GM19395 (cell line): ENCODE measurements at regions not wholly inside any gene's neighbourhood (a gene's known extent, or its start where the extent isn't known, plus 50 kb on each side); places are given as distances from the start of the nearest gene placed in this dataset.

Experiments
- ATAC-seq: cut with Tn5 transposase; IDR thresholded peaks from one replicate; pipeline ENCODE4 v1.9.1; 2021; ENCODE audit warnings: mild to moderate bottlenecking, moderate library complexity; ENCODE audit not compliant: unreplicated experiment

DNA sequence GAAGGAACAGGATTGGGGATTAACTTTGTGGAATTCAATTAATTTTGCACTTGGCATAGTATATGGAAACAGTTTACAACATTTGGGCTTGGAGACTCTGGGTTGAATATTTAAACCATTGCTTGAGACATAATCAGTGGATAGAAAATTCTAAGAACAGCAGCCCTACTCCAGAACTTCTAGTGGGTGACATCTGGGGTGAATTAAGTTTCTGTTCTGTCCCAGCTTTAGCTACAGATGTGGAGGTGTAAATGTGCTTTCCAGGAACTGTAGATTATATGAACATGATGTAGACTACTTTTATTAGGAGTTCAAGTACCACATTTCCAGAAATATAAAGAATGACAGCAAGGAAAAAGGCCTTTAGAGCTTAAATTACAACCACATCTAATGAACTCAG is 51.9 kb upstream of the SKAP2 start:
- ATAC-seq, result no peak
